H9 (cell line): ENCODE measurements at regions not wholly inside any gene's neighbourhood (a gene's known extent, or its start where the extent isn't known, plus 50 kb on each side); places are given as distances from the start of the nearest gene placed in this dataset.

ENCODE experiments used
- DNase-seq: peaks from one replicate; pipeline ENCODE4 v3.0.0-alpha.2; 2017
- H2AFZ ChIP-seq: one replicate; pipeline ENCODE4 v1.6.1; 2013; ENCODE audit warnings: mild to moderate bottlenecking, low read length, control low read depth, moderate library complexity
- H2AK5ac ChIP-seq: 2 replicates; pipeline ENCODE4 v1.6.1; 2013; ENCODE audit warnings: low read length, control low read depth, mixed read lengths; ENCODE audit not compliant: insufficient read length
- H2BK120ac ChIP-seq: one replicate; pipeline ENCODE4 v1.6.1; 2013; ENCODE audit warnings: low read depth, mild to moderate bottlenecking, low read length, control low read depth, inconsistent platforms; ENCODE audit not compliant: poor library complexity, severe bottlenecking
- H2BK12ac ChIP-seq: 2 replicates; pipeline ENCODE4 v1.6.1; 2013; ENCODE audit warnings: low read length, control low read depth, mixed read lengths, low read depth; ENCODE audit not compliant: insufficient read length
- H2BK15ac ChIP-seq: 2 replicates; pipeline ENCODE4 v1.6.1; 2013; ENCODE audit warnings: low read depth, low read length, control low read depth
- H2BK20ac ChIP-seq: one replicate; pipeline ENCODE4 v1.6.1; 2013; ENCODE audit warnings: low read depth, mild to moderate bottlenecking, low read length, control low read depth, inconsistent platforms; ENCODE audit not compliant: poor library complexity, severe bottlenecking
- H2BK5ac ChIP-seq: 2 replicates; pipeline ENCODE4 v1.6.1; 2013; ENCODE audit warnings: low read length, control low read depth, mixed read lengths; ENCODE audit not compliant: insufficient read length
- H3K14ac ChIP-seq: 2 replicates; pipeline ENCODE4 v1.6.1; 2013; ENCODE audit warnings: low read length, control low read depth; ENCODE audit not compliant: insufficient read depth
- H3K18ac ChIP-seq: 2 replicates; pipeline ENCODE4 v1.6.1; 2013; ENCODE audit warnings: low read depth, mild to moderate bottlenecking, mixed read lengths, low read length, control low read depth; ENCODE audit not compliant: insufficient read length
- H3K23ac ChIP-seq: 2 replicates; pipeline ENCODE4 v1.6.1; 2013; ENCODE audit warnings: low read length, control low read depth, mixed read lengths, low read depth; ENCODE audit not compliant: insufficient read length
- H3K23me2 ChIP-seq: 2 replicates; pipeline ENCODE4 v1.6.1; 2013; ENCODE audit warnings: low read depth, mild to moderate bottlenecking, mixed read lengths, low read length, control low read depth; ENCODE audit not compliant: insufficient read length, poor library complexity, severe bottlenecking
- H3K27ac ChIP-seq: 2 replicates; pipeline ENCODE4 v1.5.1; 2013; ENCODE audit warnings: low read length, control low read depth, mixed read lengths, low read depth; ENCODE audit not compliant: insufficient read length
- H3K27me3 ChIP-seq: 2 replicates; pipeline ENCODE4 v1.6.1; 2013; ENCODE audit warnings: low read length, control low read depth, inconsistent platforms; ENCODE audit not compliant: insufficient read depth
- H3K4ac ChIP-seq: 2 replicates; pipeline ENCODE4 v1.6.1; 2013; ENCODE audit warnings: low read depth, mild to moderate bottlenecking, control low read depth, inconsistent platforms, low read length, moderate library complexity
- H3K4me1 ChIP-seq: 2 replicates; pipeline ENCODE4 v1.6.1; 2013; ENCODE audit warnings: low read length, control low read depth, inconsistent platforms; ENCODE audit not compliant: insufficient read depth
- H3K4me2 ChIP-seq: 2 replicates; pipeline ENCODE4 v1.6.1; 2013; ENCODE audit warnings: low read length, control low read depth, mixed read lengths; ENCODE audit not compliant: insufficient read length, insufficient read depth
- H3K56ac ChIP-seq: 2 replicates; pipeline ENCODE4 v1.6.1; 2013; ENCODE audit warnings: low read depth, mild to moderate bottlenecking, mixed read lengths, low read length, control low read depth; ENCODE audit not compliant: insufficient read length
- H3K79me1 ChIP-seq: 2 replicates; pipeline ENCODE4 v1.6.1; 2013; ENCODE audit warnings: low read depth, mild to moderate bottlenecking, moderate library complexity, low read length, control low read depth, inconsistent platforms; ENCODE audit not compliant: insufficient read depth, poor library complexity, severe bottlenecking
- H3K79me2 ChIP-seq: 2 replicates; pipeline ENCODE4 v1.6.1; 2013; ENCODE audit warnings: low read length, control low read depth, inconsistent platforms; ENCODE audit not compliant: insufficient read depth
- H3K9ac ChIP-seq: 2 replicates; pipeline ENCODE4 v1.6.1; 2013; ENCODE audit warnings: low read length, control low read depth, mixed read lengths; ENCODE audit not compliant: insufficient read length; ENCODE audit errors: extremely low read depth
- H3K9me3 ChIP-seq: one replicate; pipeline ENCODE4 v1.6.1; 2013; ENCODE audit warnings: low read depth, low read length, inconsistent platforms; ENCODE audit not compliant: control insufficient read depth
- H3T11ph ChIP-seq: one replicate; pipeline ENCODE4 v1.6.1; 2013; ENCODE audit warnings: mild to moderate bottlenecking, low read length, control low read depth, inconsistent platforms
- H4K20me1 ChIP-seq: one replicate; pipeline ENCODE4 v1.6.1; 2013; ENCODE audit not compliant: control insufficient read depth, insufficient read length, insufficient read depth
- H4K5ac ChIP-seq: 2 replicates; pipeline ENCODE4 v1.6.1; 2013; ENCODE audit warnings: low read depth, mild to moderate bottlenecking, mixed read lengths, low read length, control low read depth; ENCODE audit not compliant: insufficient read length
- H4K8ac ChIP-seq: replicated peaks from 2 replicates; pipeline ENCODE4 v1.6.1; 2013; ENCODE audit warnings: low read length, control low read depth, mixed read lengths, low read depth; ENCODE audit not compliant: insufficient read length
- H4K91ac ChIP-seq: 2 replicates; pipeline ENCODE4 v1.6.1; 2013; ENCODE audit warnings: low read depth, mild to moderate bottlenecking, moderate library complexity, mixed read lengths, low read length, control low read depth; ENCODE audit not compliant: insufficient read length
- H3K27ac Mint-ChIP-seq, 3 experiments: 2 replicates in 2 of 3; 3 replicates in 1 of 3; pipeline ENCODE4 v1.8.0; 2020 to 2021; ENCODE audit warnings: mixed read lengths in 3 of 3, mild to moderate bottlenecking in 1 of 3, moderate library complexity in 1 of 3
- H3K27me3 Mint-ChIP-seq: 2 replicates; pipeline ENCODE4 v1.8.0; 2021; ENCODE audit warnings: low read depth, mild to moderate bottlenecking, moderate library complexity, mixed read lengths
- H3K36me3 Mint-ChIP-seq, 3 experiments: 2 replicates in 2 of 3; 3 replicates in 1 of 3; pipeline ENCODE4 v1.8.0; 2020 to 2021; ENCODE audit warnings: low read depth in 3 of 3, mixed read lengths in 3 of 3; ENCODE audit not compliant: insufficient read depth in 1 of 3
- H3K4me1 Mint-ChIP-seq, 2 experiments: 2 replicates each; pipeline ENCODE4 v1.8.0; 2020; ENCODE audit warnings: mixed read lengths in 2 of 2
- H3K4me3 Mint-ChIP-seq, 2 experiments: 2 replicates in 1 of 2; 3 replicates in 1 of 2; pipeline ENCODE4 v1.8.0; 2020 to 2021; ENCODE audit warnings: mild to moderate bottlenecking in 2 of 2, mixed read lengths in 2 of 2, moderate library complexity in 1 of 2
- H3K9me3 Mint-ChIP-seq, 2 experiments: 2 replicates in 1 of 2; 3 replicates in 1 of 2; pipeline ENCODE4 v1.8.0; 2020; ENCODE audit warnings: mild to moderate bottlenecking in 2 of 2, mixed read lengths in 2 of 2, moderate library complexity in 1 of 2
- TF ChIP-seq, protein P1 (sequence below): fragments of 200-600 bp; sonication (generic); conservative IDR thresholded peaks from 3 replicates; pipeline ENCODE4 v1.8.0; 2021; ENCODE audit warnings: antibody characterized with exemption, mild to moderate bottlenecking

DNA sequence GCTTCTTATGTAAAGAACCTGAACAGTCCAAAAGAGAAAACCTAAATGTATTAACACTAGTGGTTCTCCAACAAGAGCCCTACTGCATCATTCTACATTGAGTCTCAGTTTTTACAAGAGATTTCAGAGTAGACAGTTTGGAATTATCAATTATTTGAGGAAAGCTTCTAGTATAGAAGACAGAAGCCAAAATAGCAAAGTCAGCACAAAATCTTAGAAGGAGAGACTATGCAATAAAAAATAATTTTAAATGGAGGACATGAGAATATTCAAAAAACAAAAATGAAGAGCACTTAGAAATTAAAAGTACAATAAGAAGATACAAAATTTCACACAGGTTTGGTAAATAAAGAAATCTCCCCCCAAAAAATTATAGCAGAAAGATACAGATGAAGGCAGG, 406.3 kb upstream of the USP15 start:
- H2BK20ac ChIP-seq: no peak overlapping the region
- H3K79me2 ChIP-seq: no peaks in the 10 kb centered on the region
- H3K4me1 Mint-ChIP-seq: no peaks in the 10 kb centered on the region
- H2BK12ac ChIP-seq: no peak overlapping the region
- H3K9ac ChIP-seq: no peak overlapping the region
- H4K5ac ChIP-seq: no peak overlapping the region
- no peak overlapping the region for H3K56ac ChIP-seq
- H2BK120ac ChIP-seq: no peak overlapping the region
- no peak overlapping the region for H2AK5ac ChIP-seq
- no peaks in the 10 kb centered on the region for H3K9me3 ChIP-seq
- no peak overlapping the region for H3K4me3 Mint-ChIP-seq
- H3K27ac Mint-ChIP-seq: no peak overlapping the region
- no peak overlapping the region for H2AFZ ChIP-seq
- H4K8ac ChIP-seq: no peak overlapping the region
- H3T11ph ChIP-seq: no peak overlapping the region
- DNase-seq: no peak
- no peaks in the 10 kb centered on the region for H3K4me1 ChIP-seq
- no peak overlapping the region for H4K91ac ChIP-seq
- H4K20me1 ChIP-seq: no peaks in the 10 kb centered on the region
- H3K4me2 ChIP-seq: no peak overlapping the region
- H3K9me3 Mint-ChIP-seq: peaks cover 0 to 8% of the 10 kb centered on the region in 2 experiments; a peak in 3 of 5 replicates
- no peak overlapping the region for H3K14ac ChIP-seq
- H3K27ac ChIP-seq: no peak overlapping the region
- TF ChIP-seq, protein P1, sequence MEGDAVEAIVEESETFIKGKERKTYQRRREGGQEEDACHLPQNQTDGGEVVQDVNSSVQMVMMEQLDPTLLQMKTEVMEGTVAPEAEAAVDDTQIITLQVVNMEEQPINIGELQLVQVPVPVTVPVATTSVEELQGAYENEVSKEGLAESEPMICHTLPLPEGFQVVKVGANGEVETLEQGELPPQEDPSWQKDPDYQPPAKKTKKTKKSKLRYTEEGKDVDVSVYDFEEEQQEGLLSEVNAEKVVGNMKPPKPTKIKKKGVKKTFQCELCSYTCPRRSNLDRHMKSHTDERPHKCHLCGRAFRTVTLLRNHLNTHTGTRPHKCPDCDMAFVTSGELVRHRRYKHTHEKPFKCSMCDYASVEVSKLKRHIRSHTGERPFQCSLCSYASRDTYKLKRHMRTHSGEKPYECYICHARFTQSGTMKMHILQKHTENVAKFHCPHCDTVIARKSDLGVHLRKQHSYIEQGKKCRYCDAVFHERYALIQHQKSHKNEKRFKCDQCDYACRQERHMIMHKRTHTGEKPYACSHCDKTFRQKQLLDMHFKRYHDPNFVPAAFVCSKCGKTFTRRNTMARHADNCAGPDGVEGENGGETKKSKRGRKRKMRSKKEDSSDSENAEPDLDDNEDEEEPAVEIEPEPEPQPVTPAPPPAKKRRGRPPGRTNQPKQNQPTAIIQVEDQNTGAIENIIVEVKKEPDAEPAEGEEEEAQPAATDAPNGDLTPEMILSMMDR: no peak
- no peaks in the 10 kb centered on the region for H3K27me3 Mint-ChIP-seq
- H3K36me3 Mint-ChIP-seq: peaks cover 0 to 7% (median 0%) of the 10 kb centered on the region in 3 experiments; a peak in 2 of 7 replicates
- no peak overlapping the region for H3K18ac ChIP-seq
- no peaks in the 10 kb centered on the region for H3K79me1 ChIP-seq
- H2BK15ac ChIP-seq: no peak overlapping the region
- no peak overlapping the region for H3K23ac ChIP-seq
- H3K4ac ChIP-seq: no peak overlapping the region
- no peaks in the 10 kb centered on the region for H3K23me2 ChIP-seq
- no peaks in the 10 kb centered on the region for H3K27me3 ChIP-seq
- no peak overlapping the region for H2BK5ac ChIP-seq
